ENCODE measurements at regions not wholly inside any gene's neighbourhood (a gene's known extent, or its start where the extent isn't known, plus 50 kb on each side); places are given as distances from the start of the nearest gene placed in this dataset.

- H3K4me3 ChIP-seq (ENCODE audit: low read length) = no peak overlapping the region
- no peak for TF ChIP-seq CTCF (conservative IDR thresholded peaks at IDR 0.05; ENCODE audit: low read length)
- DNase-seq (ENCODE audit: low read depth) = no peak
Observed at GRCh38 chr4:36004204-36004851, 240.0 kb downstream of the ARAP2 start.

DNA sequence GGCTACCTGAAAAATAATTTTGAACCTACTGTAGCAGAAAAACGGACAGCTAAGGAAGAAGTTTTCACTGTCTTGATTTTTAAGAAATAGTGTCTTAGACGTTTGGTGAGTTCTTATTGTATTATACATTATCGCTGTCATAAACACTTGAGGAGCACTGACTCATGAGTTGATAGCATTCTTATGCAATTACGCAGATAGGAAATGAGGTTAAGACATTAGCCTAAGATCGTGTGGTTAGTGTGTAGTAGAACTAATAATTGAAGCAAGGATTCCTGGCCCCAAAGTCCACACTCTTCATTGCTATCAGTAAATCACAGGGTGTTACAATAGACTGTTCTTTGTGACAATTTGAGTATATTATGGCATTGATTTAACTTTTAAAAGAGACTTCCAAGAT lies 238.1 kb downstream of the ARAP2 start:
- H3K4me3 ChIP-seq (ENCODE audit: low read length) = no peak overlapping the region
- DNase-seq (ENCODE audit: low read depth) = no peak
- no peak for TF ChIP-seq CTCF (conservative IDR thresholded peaks at IDR 0.05; ENCODE audit: low read length)

- H3K4me3 ChIP-seq (ENCODE audit: low read length) = no peak overlapping the region
- TF ChIP-seq CTCF (conservative IDR thresholded peaks at IDR 0.05; ENCODE audit: low read length) = no peak
- DNase-seq (ENCODE audit: low read depth) = no peak
Observed at GRCh38 chr4:36010397-36010929, 233.9 kb downstream of the ARAP2 start.

DNA sequence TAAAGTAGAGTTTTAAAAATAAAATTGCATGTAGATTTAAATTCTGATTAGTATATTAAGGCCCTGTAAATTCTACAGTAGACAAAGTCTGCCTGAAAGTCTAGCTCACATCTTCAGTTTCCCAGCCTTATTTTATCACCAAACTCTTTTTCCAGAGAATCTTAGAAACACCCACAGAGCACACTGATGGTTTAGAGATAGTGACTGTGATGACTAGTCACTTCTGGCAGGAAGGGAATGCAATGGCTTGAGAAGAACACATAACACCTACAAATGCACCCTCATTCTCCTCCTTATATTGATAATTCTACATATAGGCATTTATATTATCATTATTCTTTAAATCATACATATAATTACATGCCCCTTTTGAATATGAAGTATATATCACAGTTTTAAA lies 232.9 kb downstream of the ARAP2 start:
- TF ChIP-seq CTCF (conservative IDR thresholded peaks at IDR 0.05; ENCODE audit: low read length) = no peak
- no peak overlapping the region for H3K4me3 ChIP-seq (ENCODE audit: low read length)
- DNase-seq (ENCODE audit: low read depth) = no peak

- no peak for TF ChIP-seq CTCF (conservative IDR thresholded peaks at IDR 0.05; ENCODE audit: low read length)
- no peak for DNase-seq (ENCODE audit: low read depth)
- no peak overlapping the region for H3K4me3 ChIP-seq (ENCODE audit: low read length)
Observed at GRCh38 chr4:36012503-36012902, 231.8 kb downstream of the ARAP2 start.

- H3K4me3 ChIP-seq (ENCODE audit: low read length) = no peak overlapping the region
- TF ChIP-seq CTCF (conservative IDR thresholded peaks at IDR 0.05; ENCODE audit: low read length) = no peak
- no peak for DNase-seq (ENCODE audit: low read depth)
Observed at GRCh38 chr4:36013206-36013605, 231.1 kb downstream of the ARAP2 start.
